ENCODE measurements at regions not wholly inside any gene's neighbourhood (a gene's known extent, or its start where the extent isn't known, plus 50 kb on each side); places are given as distances from the start of the nearest gene placed in this dataset.

DNA sequence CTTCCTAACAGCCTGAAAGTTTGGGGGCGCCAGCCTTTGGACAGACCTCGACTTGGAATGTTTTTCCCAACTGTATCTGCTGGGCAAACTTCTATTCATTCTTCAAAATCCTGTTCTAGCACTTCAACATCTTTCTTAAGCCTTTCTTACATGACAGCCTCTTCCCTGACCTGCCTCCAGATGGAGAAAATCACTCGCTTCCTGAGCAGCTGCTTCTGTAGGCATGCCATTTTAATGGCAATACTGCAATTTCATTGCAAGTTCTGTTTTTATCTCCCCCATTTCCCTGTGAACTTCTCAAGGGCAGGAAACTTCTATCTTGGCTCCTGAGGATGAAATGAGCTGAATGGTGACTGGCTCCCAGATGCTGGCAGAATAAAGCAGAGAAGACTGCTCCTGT lies 128.8 kb upstream of the ASIC2 start:
- Mint-ChIP-seq H3K27me3 (peaks cover 39% of the 10 kb centered on the region), H3K27ac (ENCODE audit: low read depth) (no peak overlapping the region), H3K9me3 (no peaks in the 10 kb centered on the region), H3K4me1 (no peaks in the 10 kb centered on the region), H3K4me3 (no peak overlapping the region), H3K36me3 (ENCODE audit: insufficient read depth) (peaks cover 2% of the 10 kb centered on the region)
- ATAC-seq (replicated peaks; ENCODE audit: extremely low read depth, poor library complexity, severe bottlenecking) (no peak), DNase-seq (ENCODE audit: low spot score in 2 of 2) (no peak)

DNA sequence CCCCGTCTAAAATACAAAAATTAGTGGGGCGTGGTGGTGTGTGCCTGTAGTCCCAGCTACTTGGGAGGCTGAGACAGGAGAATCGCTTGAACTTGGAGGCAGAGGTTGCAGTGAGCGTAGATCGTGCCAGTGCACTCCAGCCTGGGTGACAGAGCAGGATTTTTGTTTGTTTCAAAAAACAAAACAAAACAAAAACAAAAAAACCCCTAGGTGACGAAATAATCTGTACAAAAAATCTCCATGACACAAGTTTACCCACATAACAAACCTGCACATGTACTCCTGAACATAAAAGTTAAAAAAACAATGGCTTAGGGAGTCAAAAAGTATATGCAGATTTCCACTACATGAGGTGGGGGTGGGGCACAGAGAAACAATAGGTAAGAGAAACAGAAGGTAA lies 140.5 kb upstream of the ASIC2 start:
- no peaks in the 10 kb centered on the region for H3K36me3 Mint-ChIP-seq (ENCODE audit: insufficient read depth)
- H3K4me1 Mint-ChIP-seq = no peaks in the 10 kb centered on the region
- ATAC-seq (replicated peaks; ENCODE audit: extremely low read depth, poor library complexity, severe bottlenecking) (no peak), DNase-seq (ENCODE audit: low spot score in 2 of 2) (no peak)
- H3K4me3 Mint-ChIP-seq = no peak overlapping the region
- H3K27me3 Mint-ChIP-seq = peaks cover 18% of the 10 kb centered on the region
- H3K9me3 Mint-ChIP-seq = no peaks in the 10 kb centered on the region
- H3K27ac Mint-ChIP-seq (ENCODE audit: low read depth) = no peak overlapping the region

DNA sequence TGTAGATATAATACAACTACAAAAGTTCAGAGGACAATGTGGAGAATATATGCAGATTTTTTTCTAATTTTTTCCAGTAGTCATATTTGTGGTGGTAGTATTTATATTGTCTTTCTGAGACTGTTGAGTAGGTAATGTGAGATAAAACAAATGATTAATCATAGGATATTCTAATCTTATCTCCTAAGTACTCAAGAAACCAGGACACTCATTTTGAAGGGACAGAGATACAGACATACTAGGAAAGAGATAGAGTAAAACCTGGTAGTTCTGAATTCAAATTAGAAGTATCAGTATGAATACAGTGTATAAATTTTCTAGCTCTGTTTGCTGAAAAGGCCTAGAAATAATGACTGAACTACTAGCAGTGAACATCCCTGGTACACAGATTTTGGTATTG lies 141.7 kb upstream of the ASIC2 start:
- Mint-ChIP-seq H3K27me3 (peaks cover 12% of the 10 kb centered on the region), H3K9me3 (no peaks in the 10 kb centered on the region), H3K27ac (ENCODE audit: low read depth) (no peak overlapping the region), H3K4me1 (no peaks in the 10 kb centered on the region), H3K4me3 (no peak overlapping the region), H3K36me3 (ENCODE audit: insufficient read depth) (no peaks in the 10 kb centered on the region)
- ATAC-seq (replicated peaks; ENCODE audit: extremely low read depth, poor library complexity, severe bottlenecking) (no peak), DNase-seq (ENCODE audit: low spot score in 2 of 2) (no peak)

DNA sequence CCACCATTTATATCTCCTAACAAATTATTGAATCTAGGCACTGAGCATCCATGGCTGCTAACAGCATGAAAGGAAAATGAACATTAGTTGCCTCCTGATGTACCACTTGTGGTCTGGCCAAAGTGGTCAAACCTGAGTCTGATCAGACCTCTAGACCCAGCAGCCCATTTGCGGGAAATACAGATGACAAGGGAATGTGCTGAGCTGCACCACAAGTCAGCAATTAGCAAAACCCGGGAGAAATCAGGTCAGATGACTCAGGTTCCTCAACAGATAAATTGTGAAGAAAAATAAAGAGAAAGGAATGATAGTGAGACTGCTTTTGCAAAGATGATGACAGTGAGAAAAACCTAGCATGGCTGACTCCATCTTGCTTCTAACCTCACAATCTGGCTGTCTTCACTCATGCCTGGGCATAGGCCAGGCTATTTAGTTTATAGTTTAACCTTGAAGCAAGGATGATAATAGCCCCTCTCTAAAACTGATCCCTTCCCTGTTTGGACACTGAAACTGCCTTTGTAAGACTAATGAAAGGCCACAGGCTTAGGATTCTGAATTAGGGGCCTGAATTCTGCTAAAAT lies 142.7 kb upstream of the ASIC2 start:
- Mint-ChIP-seq H3K27ac (ENCODE audit: low read depth) (no peak overlapping the region), H3K9me3 (no peaks in the 10 kb centered on the region), H3K27me3 (peaks cover 7% of the 10 kb centered on the region), H3K4me3 (no peak overlapping the region), H3K4me1 (no peaks in the 10 kb centered on the region), H3K36me3 (ENCODE audit: insufficient read depth) (no peaks in the 10 kb centered on the region)
- DNase-seq (ENCODE audit: low spot score in 2 of 2) = no peak
- no peak for ATAC-seq (replicated peaks; ENCODE audit: extremely low read depth, poor library complexity, severe bottlenecking)

DNA sequence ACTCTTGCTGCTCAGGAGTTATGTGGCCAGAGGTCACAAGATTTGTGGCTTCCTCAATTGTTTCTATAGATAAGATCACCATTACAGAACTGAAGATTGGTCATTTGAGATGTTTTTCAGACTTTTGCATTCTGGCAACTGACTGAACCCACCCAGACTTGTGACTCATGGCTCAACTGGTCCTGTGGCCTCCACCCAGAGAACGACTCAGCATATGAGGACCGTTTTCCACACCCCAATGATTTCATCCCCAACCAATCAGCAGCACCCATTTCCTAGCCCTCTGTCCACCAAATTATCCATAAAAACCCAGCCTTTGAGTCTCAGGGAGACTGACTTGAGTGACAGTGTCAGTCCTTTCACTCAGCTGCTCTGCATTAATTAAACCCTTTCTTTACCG lies 143.2 kb upstream of the ASIC2 start:
- Mint-ChIP-seq H3K4me1 (no peaks in the 10 kb centered on the region), H3K4me3 (no peak overlapping the region), H3K27ac (ENCODE audit: low read depth) (no peak overlapping the region), H3K36me3 (ENCODE audit: insufficient read depth) (no peaks in the 10 kb centered on the region), H3K9me3 (no peaks in the 10 kb centered on the region), H3K27me3 (peaks cover 2% of the 10 kb centered on the region)
- DNase-seq (ENCODE audit: low spot score in 2 of 2) = no peak
- no peak for ATAC-seq (replicated peaks; ENCODE audit: extremely low read depth, poor library complexity, severe bottlenecking)

DNA sequence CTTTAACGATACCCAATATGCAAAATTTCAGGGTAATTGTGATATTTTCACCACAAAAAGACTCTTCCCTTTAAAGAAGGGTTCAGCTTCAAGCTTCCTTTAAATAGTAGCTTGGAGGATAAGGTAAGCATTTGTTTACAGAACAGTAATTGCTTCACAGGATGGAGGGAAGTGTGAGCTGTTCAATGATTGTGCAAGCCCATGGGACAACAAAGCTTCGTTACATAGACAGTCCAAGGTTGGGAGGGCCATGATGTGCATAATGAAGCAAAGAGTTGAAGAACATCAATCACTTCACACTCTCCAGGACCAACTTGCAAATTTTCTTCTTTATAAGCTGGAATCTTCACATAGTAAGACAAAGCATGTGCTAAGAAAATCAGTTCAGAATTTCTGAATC lies 145.0 kb upstream of the ASIC2 start:
- no peak overlapping the region for H3K27ac Mint-ChIP-seq (ENCODE audit: low read depth)
- peaks cover 7% of the 10 kb centered on the region for H3K27me3 Mint-ChIP-seq
- H3K36me3 Mint-ChIP-seq (ENCODE audit: insufficient read depth) = no peaks in the 10 kb centered on the region
- no peak for ATAC-seq (replicated peaks; ENCODE audit: extremely low read depth, poor library complexity, severe bottlenecking)
- no peak for DNase-seq (ENCODE audit: low spot score in 2 of 2)
- H3K9me3 Mint-ChIP-seq = no peaks in the 10 kb centered on the region
- no peaks in the 10 kb centered on the region for H3K4me1 Mint-ChIP-seq
- H3K4me3 Mint-ChIP-seq = no peak overlapping the region

DNA sequence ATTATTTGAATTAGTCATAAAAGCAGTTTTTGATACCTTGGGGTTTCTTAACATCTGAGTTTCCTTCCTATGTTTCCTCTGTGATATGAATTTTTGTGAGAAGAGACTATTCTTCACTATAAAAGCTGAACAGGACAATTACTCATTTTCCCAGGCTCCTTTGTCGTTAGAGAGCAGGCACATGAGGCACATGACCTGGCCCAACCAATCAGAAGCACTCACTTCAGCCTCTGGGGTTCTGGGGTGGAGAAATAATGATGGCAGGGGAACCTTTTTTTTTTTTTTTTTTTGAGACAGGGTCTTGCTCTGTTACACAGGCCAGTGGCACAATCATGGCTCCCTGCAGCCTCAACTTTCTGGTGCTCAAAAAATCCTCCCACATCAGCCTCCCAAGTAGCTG lies 145.5 kb upstream of the ASIC2 start:
- DNase-seq (ENCODE audit: low spot score in 2 of 2) (no peak), ATAC-seq (replicated peaks; ENCODE audit: extremely low read depth, poor library complexity, severe bottlenecking) (no peak)
- no peak overlapping the region for H3K27ac Mint-ChIP-seq (ENCODE audit: low read depth)
- H3K9me3 Mint-ChIP-seq = no peaks in the 10 kb centered on the region
- peaks cover 8% of the 10 kb centered on the region for H3K27me3 Mint-ChIP-seq
- no peaks in the 10 kb centered on the region for H3K36me3 Mint-ChIP-seq (ENCODE audit: insufficient read depth)
- H3K4me1 Mint-ChIP-seq = no peaks in the 10 kb centered on the region
- no peak overlapping the region for H3K4me3 Mint-ChIP-seq

DNA sequence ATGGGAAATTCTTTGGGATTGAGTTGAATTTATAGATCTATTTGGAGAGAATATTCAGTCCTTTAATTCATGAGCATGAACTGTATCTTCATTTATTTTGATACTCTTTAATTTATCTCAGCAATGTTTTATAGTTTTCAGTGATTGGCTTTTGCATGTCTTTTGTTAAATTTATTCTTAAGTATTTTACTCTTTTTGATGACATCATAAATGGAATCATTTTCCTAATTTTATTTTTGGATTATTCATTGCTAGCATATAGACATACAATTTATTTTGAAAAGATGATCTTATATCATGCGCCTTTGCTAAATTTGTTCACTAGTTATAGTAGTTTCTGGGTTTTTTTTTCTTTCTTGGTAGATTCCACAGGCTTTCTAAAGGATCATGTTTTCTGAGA lies 149.2 kb upstream of the ASIC2 start:
- Mint-ChIP-seq H3K36me3 (ENCODE audit: insufficient read depth) (no peaks in the 10 kb centered on the region), H3K27ac (ENCODE audit: low read depth) (no peak overlapping the region), H3K27me3 (peaks cover 19% of the 10 kb centered on the region), H3K4me3 (no peak overlapping the region), H3K4me1 (no peaks in the 10 kb centered on the region), H3K9me3 (no peaks in the 10 kb centered on the region)
- no peak for ATAC-seq (replicated peaks; ENCODE audit: extremely low read depth, poor library complexity, severe bottlenecking)
- DNase-seq (ENCODE audit: low spot score in 2 of 2) = no peak

DNA sequence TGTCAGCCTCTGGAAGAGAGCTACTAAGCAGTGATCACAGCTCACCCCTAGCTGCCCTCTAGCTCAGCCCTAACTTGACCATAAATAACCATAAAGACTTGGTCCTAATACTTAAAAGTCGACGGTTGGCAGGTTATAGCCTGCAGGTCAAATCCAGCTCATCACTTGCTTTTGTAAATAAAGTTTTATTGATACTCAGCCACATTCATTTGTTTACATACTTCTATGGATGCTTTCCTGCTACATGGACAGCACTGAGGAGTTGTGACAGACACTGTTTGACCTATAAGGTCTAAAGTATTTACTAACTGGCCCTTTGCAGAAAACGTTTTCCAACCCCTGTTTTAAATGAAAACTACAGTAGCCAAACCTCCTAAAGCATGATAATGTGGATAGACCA lies 151.6 kb upstream of the ASIC2 start:
- Mint-ChIP-seq H3K36me3 (ENCODE audit: insufficient read depth) (no peaks in the 10 kb centered on the region), H3K9me3 (no peaks in the 10 kb centered on the region), H3K27me3 (peaks cover 19% of the 10 kb centered on the region), H3K4me1 (no peaks in the 10 kb centered on the region), H3K27ac (ENCODE audit: low read depth) (no peak overlapping the region), H3K4me3 (no peak overlapping the region)
- no peak for ATAC-seq (replicated peaks; ENCODE audit: extremely low read depth, poor library complexity, severe bottlenecking)
- DNase-seq (ENCODE audit: low spot score in 2 of 2) = no peak

DNA sequence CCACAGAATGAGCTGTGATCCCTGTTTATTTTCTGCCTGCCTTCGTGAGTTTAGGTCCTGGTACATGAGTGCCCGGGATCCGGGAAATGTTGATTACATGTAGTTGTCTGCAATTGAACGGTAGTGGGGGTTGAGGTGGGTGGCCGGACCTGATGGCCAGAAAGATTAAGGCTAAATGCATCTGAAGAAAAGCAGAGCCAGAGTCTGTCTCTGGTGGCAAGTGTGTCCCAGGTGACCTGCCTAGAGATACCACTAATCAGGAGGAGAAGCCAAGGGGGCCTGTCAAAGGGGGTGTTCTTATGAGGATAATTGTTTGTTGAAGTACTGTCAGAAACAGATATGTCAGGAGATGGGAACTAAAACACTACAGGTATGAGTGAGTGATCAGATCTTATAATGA lies 154.0 kb upstream of the ASIC2 start:
- Mint-ChIP-seq H3K4me3 (no peak overlapping the region), H3K27me3 (peaks cover 31% of the 10 kb centered on the region), H3K27ac (ENCODE audit: low read depth) (no peak overlapping the region), H3K4me1 (no peaks in the 10 kb centered on the region), H3K9me3 (no peaks in the 10 kb centered on the region), H3K36me3 (ENCODE audit: insufficient read depth) (no peaks in the 10 kb centered on the region)
- DNase-seq (ENCODE audit: low spot score in 2 of 2) (no peak), ATAC-seq (replicated peaks; ENCODE audit: extremely low read depth, poor library complexity, severe bottlenecking) (no peak)

DNA sequence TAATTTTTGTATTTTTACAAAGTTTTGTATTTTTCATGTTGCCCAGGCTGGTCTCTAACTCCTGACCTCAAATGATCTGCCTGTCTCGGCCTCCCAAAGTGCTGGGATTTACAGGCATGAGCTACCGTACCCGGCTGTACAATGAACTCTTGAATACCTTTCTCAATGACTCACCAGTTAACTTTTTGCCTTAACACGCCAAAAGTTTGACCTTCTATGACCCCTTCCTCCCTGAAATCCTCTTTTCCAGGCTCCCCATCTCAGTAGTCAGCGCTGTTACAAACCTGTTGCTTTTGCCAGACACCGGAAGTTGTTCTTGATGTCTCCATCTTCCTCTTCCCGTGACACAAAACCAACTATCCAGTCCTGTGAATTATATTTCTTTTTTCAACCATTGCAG lies 158.1 kb upstream of the ASIC2 start:
- ATAC-seq (replicated peaks; ENCODE audit: extremely low read depth, poor library complexity, severe bottlenecking) = no peak
- no peaks in the 10 kb centered on the region for H3K4me1 Mint-ChIP-seq

DNA sequence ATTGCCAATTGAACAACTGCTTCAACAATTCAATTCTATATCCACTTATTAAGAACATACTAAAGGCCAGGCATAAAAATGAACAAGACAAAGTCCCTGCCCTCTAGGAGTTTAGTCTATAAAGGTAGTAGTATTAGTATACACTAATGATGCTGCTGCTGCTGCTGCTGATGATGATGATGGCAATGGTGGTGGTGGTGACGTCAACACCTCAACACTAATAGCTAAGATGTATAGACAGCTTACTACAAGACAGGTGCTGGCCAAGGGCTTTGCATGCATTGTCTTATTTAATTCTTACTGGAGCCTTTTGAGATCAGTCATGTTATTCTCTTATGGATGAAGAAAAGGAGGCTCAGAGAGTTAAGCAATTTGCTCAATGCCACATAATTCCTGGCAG lies 164.4 kb upstream of the ASIC2 start:
- Mint-ChIP-seq H3K36me3 (ENCODE audit: insufficient read depth) (peaks cover 1% of the 10 kb centered on the region), H3K27ac (ENCODE audit: low read depth) (no peak overlapping the region), H3K4me3 (no peak overlapping the region), H3K27me3 (peaks cover 78% of the 10 kb centered on the region), H3K9me3 (no peaks in the 10 kb centered on the region), H3K4me1 (no peaks in the 10 kb centered on the region)
- no peak for ATAC-seq (replicated peaks; ENCODE audit: extremely low read depth, poor library complexity, severe bottlenecking)
- no peak for DNase-seq (ENCODE audit: low spot score in 2 of 2)

More for the DNA sequence above, 158.1 kb upstream of the ASIC2 start:
- no peak for DNase-seq (ENCODE audit: low spot score in 2 of 2)
- Mint-ChIP-seq H3K27me3 (peaks cover 39% of the 10 kb centered on the region), H3K4me3 (no peak overlapping the region), H3K27ac (ENCODE audit: low read depth) (no peak overlapping the region), H3K36me3 (ENCODE audit: insufficient read depth) (no peaks in the 10 kb centered on the region), H3K9me3 (no peaks in the 10 kb centered on the region)

DNA sequence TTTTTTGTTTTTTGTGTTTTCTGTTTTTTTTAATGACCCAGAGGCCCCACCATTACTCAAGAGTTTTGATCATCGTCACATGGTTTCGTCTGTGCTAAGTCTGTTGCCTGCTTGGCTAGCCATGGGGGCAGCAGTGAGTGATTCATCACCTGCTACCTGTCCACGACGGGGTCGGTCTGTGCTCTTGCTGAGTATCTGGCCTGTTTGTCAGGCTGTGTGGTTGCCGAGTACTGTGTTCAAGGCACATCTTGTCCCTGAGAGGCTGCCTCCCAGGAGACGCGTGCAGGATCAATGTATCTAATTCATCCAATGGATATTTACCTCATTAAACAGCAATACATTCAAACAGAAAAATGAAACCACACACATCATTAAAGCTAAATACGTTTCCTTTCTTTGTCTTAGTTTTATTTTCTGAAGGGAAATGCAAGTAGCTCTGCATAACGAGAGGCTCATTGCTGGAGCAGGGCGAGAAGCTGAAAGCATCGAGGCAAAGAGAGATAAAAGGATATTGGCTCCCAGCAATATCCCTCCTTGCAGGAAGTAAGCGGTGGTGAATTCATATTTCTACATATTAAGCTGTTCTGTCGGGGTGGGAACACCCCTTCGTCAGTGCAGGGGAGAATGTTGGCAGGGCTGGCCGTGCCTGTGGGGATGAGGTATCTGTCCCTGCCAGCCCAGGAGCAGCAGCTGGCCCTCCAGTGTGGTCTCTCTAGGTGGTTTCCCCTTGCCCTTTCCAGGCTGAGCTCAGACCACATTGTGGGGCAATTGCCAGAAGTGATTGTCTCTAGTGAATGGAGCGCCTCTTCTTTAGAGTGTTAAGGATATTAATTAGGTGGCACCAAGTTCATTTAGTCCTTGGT lies 166.2 kb upstream of the ASIC2 start:
- no peak overlapping the region for H3K27ac Mint-ChIP-seq (ENCODE audit: low read depth)
- H3K4me3 Mint-ChIP-seq = no peak overlapping the region
- peaks cover 4% of the 10 kb centered on the region for H3K9me3 Mint-ChIP-seq
- H3K36me3 Mint-ChIP-seq (ENCODE audit: insufficient read depth) = peaks cover 1% of the 10 kb centered on the region
- H3K27me3 Mint-ChIP-seq = peaks cover 83% of the 10 kb centered on the region
- ATAC-seq (replicated peaks; ENCODE audit: extremely low read depth, poor library complexity, severe bottlenecking) = no peak
- H3K4me1 Mint-ChIP-seq = no peaks in the 10 kb centered on the region
- no peak for DNase-seq (ENCODE audit: low spot score in 2 of 2)
